ENCODE measurements at regions not wholly inside any gene's neighbourhood (a gene's known extent, or its start where the extent isn't known, plus 50 kb on each side); places are given as distances from the start of the nearest gene placed in this dataset.
"Not testable (repeated sequence)": the region's sequence is repeated elsewhere in the genome, so short reads cannot be mapped to it uniquely, and the experiment has no call there.

- DNase-seq (ENCODE audit: low read depth, low spot score) = no peak
- H3K27ac ChIP-seq = no peak overlapping the region
Observed at GRCh38 chr3:13228584-13228983, 155.4 kb upstream of the IQSEC1 start.

- H3K27ac ChIP-seq; DNase-seq (ENCODE audit: low read depth, low spot score): not testable (repeated sequence)
Observed at GRCh38 chr3:13228169-13228568, 154.9 kb upstream of the IQSEC1 start.

- H3K27ac ChIP-seq = no peak overlapping the region
- no peak for DNase-seq (ENCODE audit: low read depth, low spot score)
Observed at GRCh38 chr3:13227315-13228165, 154.3 kb upstream of the IQSEC1 start.

- H3K27ac ChIP-seq = no peak overlapping the region
- DNase-seq (ENCODE audit: low read depth, low spot score) = no peak
Observed at GRCh38 chr3:13224967-13225366, 151.7 kb upstream of the IQSEC1 start.

GRCh38 chr3:13223574-13224237, 150.5 kb upstream of the IQSEC1 start:
- DNase-seq (ENCODE audit: low read depth, low spot score) = no peak
- H3K27ac ChIP-seq = no peak overlapping the region

- DNase-seq (ENCODE audit: low read depth, low spot score) = no peak
- H3K27ac ChIP-seq = no peak overlapping the region
Observed at GRCh38 chr3:13222891-13223573, 149.8 kb upstream of the IQSEC1 start.

- no peak for DNase-seq (ENCODE audit: low read depth, low spot score)
- no peak overlapping the region for H3K27ac ChIP-seq
Observed at GRCh38 chr3:13222131-13222530, 148.9 kb upstream of the IQSEC1 start.

GRCh38 chr3:13221491-13222061, 148.3 kb upstream of the IQSEC1 start:
- H3K27ac ChIP-seq = no peak overlapping the region
- no peak for DNase-seq (ENCODE audit: low read depth, low spot score)

GRCh38 chr3:13220991-13221390, 147.8 kb upstream of the IQSEC1 start:
- H3K27ac ChIP-seq = no peak overlapping the region
- no peak for DNase-seq (ENCODE audit: low read depth, low spot score)

GRCh38 chr3:13219902-13220296, 146.7 kb upstream of the IQSEC1 start:
- H3K27ac ChIP-seq = no peak overlapping the region
- no peak for DNase-seq (ENCODE audit: low read depth, low spot score)

- no peak for DNase-seq (ENCODE audit: low read depth, low spot score)
- H3K27ac ChIP-seq = no peak overlapping the region
Observed at GRCh38 chr3:13219077-13219901, 146.1 kb upstream of the IQSEC1 start.

GRCh38 chr3:13218541-13218908, 145.3 kb upstream of the IQSEC1 start:
- DNase-seq (ENCODE audit: low read depth, low spot score) = no peak
- peak overlapping the region; percentile 15 for H3K27ac ChIP-seq

GRCh38 chr3:13217736-13218540, 144.7 kb upstream of the IQSEC1 start:
- peak overlapping the region; percentile 15 for H3K27ac ChIP-seq
- peak; percentile 65 for DNase-seq (ENCODE audit: low read depth, low spot score)

- no peak overlapping the region for H3K27ac ChIP-seq
- DNase-seq (ENCODE audit: low read depth, low spot score) = no peak
Observed at GRCh38 chr3:13217253-13217652, 144.0 kb upstream of the IQSEC1 start.

GRCh38 chr3:13215940-13216546, 142.8 kb upstream of the IQSEC1 start:
- peak; percentile 27 for DNase-seq (ENCODE audit: low read depth, low spot score)
- H3K27ac ChIP-seq = no peak overlapping the region

- H3K27ac ChIP-seq = no peak overlapping the region
- no peak for DNase-seq (ENCODE audit: low read depth, low spot score)
Observed at GRCh38 chr3:13214847-13215472, 141.7 kb upstream of the IQSEC1 start.

GRCh38 chr3:13213911-13214846, 140.9 kb upstream of the IQSEC1 start:
- H3K27ac ChIP-seq = no peak overlapping the region
- DNase-seq (ENCODE audit: low read depth, low spot score) = no peak

Measured in epithelial cell of prostate (primary cell).